DND-41 (cell line): ENCODE measurements at regions not wholly inside any gene's neighbourhood (a gene's known extent, or its start where the extent isn't known, plus 50 kb on each side); places are given as distances from the start of the nearest gene placed in this dataset.

ENCODE experiments used
- ATAC-seq: fragments of 200-7000 bp; cut with Tn5 transposase; 3 replicates; pipeline ENCODE4 v1.9.1; 2021; ENCODE audit warnings: low read depth; ENCODE audit not compliant: insufficient read depth
- DNase-seq: peaks from one replicate; pipeline ENCODE4 v3.0.0-alpha.2; 2020
- H2AFZ ChIP-seq: 2 replicates; pipeline ENCODE4 v1.6.0; 2012; ENCODE audit warnings: low read depth, low read length
- H3K27ac ChIP-seq: 2 replicates; pipeline ENCODE4 v1.5.1; 2012; ENCODE audit warnings: low read length, inconsistent platforms
- H3K27me3 ChIP-seq: fragments of 200-600 bp; sonication (generic); 2 replicates; pipeline ENCODE4 v1.6.0; 2012; ENCODE audit warnings: low read length, mild to moderate bottlenecking, inconsistent platforms; ENCODE audit not compliant: insufficient read depth, poor library complexity
- H3K36me3 ChIP-seq: 2 replicates; pipeline ENCODE4 v1.5.1; 2012; ENCODE audit warnings: low read length, inconsistent platforms; ENCODE audit not compliant: insufficient read depth
- H3K4me1 ChIP-seq: 2 replicates; pipeline ENCODE4 v1.5.1; 2012; ENCODE audit warnings: mild to moderate bottlenecking, low read length; ENCODE audit not compliant: insufficient read depth
- H3K4me2 ChIP-seq: 2 replicates; pipeline ENCODE4 v1.6.0; 2012; ENCODE audit warnings: mild to moderate bottlenecking, moderate library complexity, low read length, inconsistent platforms; ENCODE audit not compliant: insufficient read depth
- H3K4me3 ChIP-seq, 2 experiments: fragments of 200-600 bp in 1 of 2; shearing (Covaris generic) in 1 of 2; 2 replicates each; pipeline ENCODE4 v1.5.1; 2012 to 2016; ENCODE audit warnings: inconsistent platforms in 2 of 2, low read length in 2 of 2, mild to moderate bottlenecking in 2 of 2, low read depth in 1 of 2, moderate library complexity in 1 of 2
- H3K79me2 ChIP-seq: 2 replicates; pipeline ENCODE4 v1.6.0; 2012; ENCODE audit warnings: low read length, inconsistent platforms; ENCODE audit not compliant: insufficient read depth
- H3K9ac ChIP-seq: 2 replicates; pipeline ENCODE4 v1.6.0; 2012; ENCODE audit warnings: low read depth, mild to moderate bottlenecking, inconsistent platforms, low read length, moderate library complexity
- H3K9me3 ChIP-seq: 2 replicates; pipeline ENCODE4 v1.5.1; 2012; ENCODE audit warnings: low read length, moderate library complexity, mild to moderate bottlenecking, inconsistent platforms; ENCODE audit not compliant: insufficient read depth, severe bottlenecking
- H4K20me1 ChIP-seq: 2 replicates; pipeline ENCODE4 v1.6.0; 2012; ENCODE audit warnings: low read length; ENCODE audit not compliant: insufficient read depth
- CTCF ChIP-seq: IDR thresholded peaks from 2 replicates; pipeline ENCODE4 v1.5.1; 2012; ENCODE audit warnings: borderline replicate concordance, low read length, moderate library complexity, mild to moderate bottlenecking; ENCODE audit not compliant: poor library complexity, severe bottlenecking; ENCODE audit errors: extremely low read depth
- EZH2 ChIP-seq: IDR thresholded peaks from 3 replicates; pipeline ENCODE4 v1.6.1; 2012; ENCODE audit warnings: borderline replicate concordance, low read depth, mild to moderate bottlenecking, moderate library complexity, low read length, inconsistent platforms; ENCODE audit not compliant: severe bottlenecking

GRCh38 chr2:185306119-185306518, 432.5 kb upstream of the FSIP2 start:
- Histone ChIP-seq H3K9ac (no peak overlapping the region), H3K79me2 (no peaks in the 10 kb centered on the region), H3K4me3 (no peak overlapping the region), H3K27me3 (no peaks in the 10 kb centered on the region), H3K27ac (no peak overlapping the region), H3K9me3 (no peaks in the 10 kb centered on the region), H3K4me1 (no peaks in the 10 kb centered on the region), H3K36me3 (no peaks in the 10 kb centered on the region), H3K4me2 (no peak overlapping the region), H4K20me1 (no peaks in the 10 kb centered on the region), H2AFZ (no peak overlapping the region)
- no peak for DNase-seq
- no peak for TF ChIP-seq EZH2
- no peak for TF ChIP-seq CTCF
- ATAC-seq = no peak

GRCh38 chr2:185316383-185316782, 422.2 kb upstream of the FSIP2 start:
- Histone ChIP-seq H3K4me3 (no peak overlapping the region), H3K27ac (no peak overlapping the region), H2AFZ (no peak overlapping the region), H3K9ac (no peak overlapping the region), H3K4me2 (no peak overlapping the region), H4K20me1 (no peaks in the 10 kb centered on the region), H3K27me3 (no peaks in the 10 kb centered on the region), H3K4me1 (no peaks in the 10 kb centered on the region), H3K9me3 (no peaks in the 10 kb centered on the region), H3K79me2 (no peaks in the 10 kb centered on the region), H3K36me3 (no peaks in the 10 kb centered on the region)
- DNase-seq = peak; percentile 5
- TF ChIP-seq CTCF (no peak), EZH2 (no peak)
- peak; percentile 14; the same call in 1 of the 3 replicates for ATAC-seq

GRCh38 chr2:185318271-185318724, 420.3 kb upstream of the FSIP2 start:
- H2AFZ ChIP-seq = no peak overlapping the region
- no peaks in the 10 kb centered on the region for H3K79me2 ChIP-seq
- no peaks in the 10 kb centered on the region for H3K4me1 ChIP-seq
- no peaks in the 10 kb centered on the region for H3K9me3 ChIP-seq
- TF ChIP-seq CTCF = no peak
- no peak for TF ChIP-seq EZH2
- no peaks in the 10 kb centered on the region for H3K36me3 ChIP-seq
- ATAC-seq (no peak), DNase-seq (no peak)
- H3K27me3 ChIP-seq = no peaks in the 10 kb centered on the region
- no peak overlapping the region for H3K4me2 ChIP-seq
- H3K4me3 ChIP-seq = no peak overlapping the region
- no peak overlapping the region for H3K27ac ChIP-seq
- no peaks in the 10 kb centered on the region for H4K20me1 ChIP-seq
- H3K9ac ChIP-seq = no peak overlapping the region

- ATAC-seq = no peak
These were observed 402.7 kb upstream of the FSIP2 start for GRCh38 chr2:185335879-185336278.

More at GRCh38 chr2:185335879-185336278, 402.7 kb upstream of the FSIP2 start:
- Histone ChIP-seq H3K36me3 (no peaks in the 10 kb centered on the region), H3K9ac (no peak overlapping the region), H3K27me3 (no peaks in the 10 kb centered on the region), H3K9me3 (no peaks in the 10 kb centered on the region), H3K79me2 (no peaks in the 10 kb centered on the region), H3K27ac (no peak overlapping the region), H3K4me1 (no peaks in the 10 kb centered on the region), H2AFZ (no peak overlapping the region), H4K20me1 (no peaks in the 10 kb centered on the region), H3K4me2 (no peak overlapping the region), H3K4me3 (no peak overlapping the region)
- TF ChIP-seq CTCF = no peak
- TF ChIP-seq EZH2 = no peak
- no peak for DNase-seq
